Midbrain (tissue), 1 donor: ENCODE measurements at regions not wholly inside any gene's neighbourhood (a gene's known extent, or its start where the extent isn't known, plus 50 kb on each side); places are given as distances from the start of the nearest gene placed in this dataset.

ENCODE experiments used
- DNase-seq: peaks from one replicate; lab custom pipeline; 2025; lab: John Stamatoyannopoulos, UW

DNA sequence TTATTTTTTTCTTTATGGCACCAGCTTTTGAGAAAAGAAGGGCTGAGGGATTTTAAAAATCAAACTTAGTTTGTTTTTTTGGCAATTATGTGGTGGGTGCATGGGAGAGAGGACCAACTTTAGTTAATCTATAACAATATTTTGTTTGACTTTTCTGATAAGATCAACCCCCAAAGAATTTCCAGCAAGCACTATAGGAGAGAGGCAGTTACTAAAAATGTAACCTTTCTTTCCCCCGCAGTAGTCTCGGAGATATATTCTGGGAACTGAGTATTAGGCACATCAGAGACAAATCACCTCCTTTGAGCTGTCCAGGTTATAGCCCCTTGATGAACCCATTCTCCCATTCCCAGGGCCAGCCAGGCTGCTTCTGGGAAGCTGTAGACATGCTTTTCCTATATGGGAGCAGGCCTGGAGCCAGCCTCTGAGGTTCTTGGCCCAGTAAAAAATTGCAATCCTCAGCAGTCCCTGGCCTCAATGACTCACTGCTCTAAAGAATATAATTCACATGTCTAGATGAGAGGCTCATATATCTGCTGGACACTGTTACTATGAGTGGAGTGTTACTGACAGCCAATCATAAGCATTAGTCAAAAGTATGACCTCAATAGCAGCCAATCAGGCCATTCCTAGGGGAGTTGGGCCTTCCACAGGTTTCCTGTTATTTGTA, 138.3 kb upstream of the AGBL1 start:
- DNase-seq: no peak

DNA sequence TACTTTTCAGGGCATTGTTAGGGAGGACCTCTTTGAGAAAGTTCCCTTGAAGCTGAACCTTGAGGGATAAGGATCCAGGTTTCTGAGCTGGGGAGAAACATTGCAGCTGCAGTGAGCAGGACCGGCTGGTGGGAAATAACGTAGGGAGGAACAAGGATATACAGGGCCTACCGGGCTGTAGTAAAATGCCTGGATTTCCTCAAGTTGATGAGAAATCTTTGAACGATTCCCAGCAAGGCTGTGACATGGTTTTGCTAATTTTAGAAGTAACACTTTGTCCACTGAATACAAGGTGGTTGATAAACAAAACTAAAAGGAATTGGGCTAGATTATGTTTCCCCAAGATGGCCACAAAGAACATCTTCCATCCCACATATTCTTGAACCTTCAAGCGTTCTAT, 137.0 kb upstream of the AGBL1 start:
- no peak for DNase-seq

GRCh38 chr15:85943151-85943550, 136.5 kb upstream of the AGBL1 start:
- DNase-seq: no peak

DNA sequence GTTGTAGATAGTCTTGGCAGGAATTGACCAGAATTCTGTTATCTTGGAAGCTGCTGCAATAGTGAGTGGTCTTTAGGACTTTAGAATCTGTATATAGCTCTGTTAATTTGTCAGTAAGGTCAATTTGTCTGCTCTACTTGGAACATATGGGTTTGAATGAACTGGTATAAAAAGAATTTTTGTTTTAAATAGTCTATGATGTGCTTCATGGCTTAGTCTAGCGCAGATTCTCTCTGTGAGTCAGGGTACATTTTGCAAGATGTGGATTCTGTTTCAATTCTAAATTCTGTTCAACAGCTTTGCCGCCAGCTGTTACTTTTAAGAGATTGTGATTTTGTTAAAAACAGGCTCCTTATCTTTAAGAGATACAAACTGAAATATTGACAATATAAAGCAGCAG, 135.9 kb upstream of the AGBL1 start:
- no peak for DNase-seq

DNA sequence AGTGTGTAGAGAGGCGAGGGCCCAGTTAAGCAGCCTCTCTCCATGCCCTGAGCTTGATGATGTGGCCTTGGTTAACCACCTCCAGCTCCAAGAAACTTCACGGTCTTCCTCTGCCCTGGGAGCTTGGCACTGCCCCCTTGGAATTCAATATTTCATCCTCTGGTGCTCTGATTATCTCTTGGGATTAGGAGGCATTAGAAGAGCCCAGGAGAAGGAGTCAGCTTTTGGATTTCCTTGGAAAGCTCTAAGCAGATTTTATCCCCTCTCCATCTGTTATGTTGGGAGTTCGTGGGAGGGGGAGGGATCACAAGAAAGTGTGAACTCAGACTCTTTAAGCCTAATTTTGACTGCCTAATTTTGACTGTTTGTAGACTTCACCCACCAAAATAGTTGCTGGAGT, 132.7 kb upstream of the AGBL1 start:
- DNase-seq: no peak

DNA sequence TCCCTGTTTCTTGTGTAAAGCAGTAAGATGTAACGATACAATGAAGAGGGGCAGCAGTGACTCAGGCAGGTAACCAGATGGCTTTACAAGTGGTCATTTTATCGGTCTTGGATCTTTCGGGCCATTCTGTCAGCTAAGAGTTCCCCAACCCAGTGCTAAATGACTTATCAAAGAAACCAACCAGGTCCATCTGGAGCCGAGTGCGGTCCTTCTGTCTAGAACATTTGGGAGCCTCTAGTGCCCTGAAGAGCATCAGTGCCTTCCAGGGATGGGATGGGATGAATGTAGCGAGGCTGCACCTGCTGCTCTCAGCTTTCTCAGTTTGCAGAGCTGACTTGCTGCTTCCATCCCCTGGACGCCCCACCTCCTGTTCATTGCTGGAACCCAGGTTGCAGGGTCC, 131.7 kb upstream of the AGBL1 start:
- no peak for DNase-seq

- DNase-seq: no peak
These were observed 129.6 kb upstream of the AGBL1 start for GRCh38 chr15:85950101-85950500.

DNA sequence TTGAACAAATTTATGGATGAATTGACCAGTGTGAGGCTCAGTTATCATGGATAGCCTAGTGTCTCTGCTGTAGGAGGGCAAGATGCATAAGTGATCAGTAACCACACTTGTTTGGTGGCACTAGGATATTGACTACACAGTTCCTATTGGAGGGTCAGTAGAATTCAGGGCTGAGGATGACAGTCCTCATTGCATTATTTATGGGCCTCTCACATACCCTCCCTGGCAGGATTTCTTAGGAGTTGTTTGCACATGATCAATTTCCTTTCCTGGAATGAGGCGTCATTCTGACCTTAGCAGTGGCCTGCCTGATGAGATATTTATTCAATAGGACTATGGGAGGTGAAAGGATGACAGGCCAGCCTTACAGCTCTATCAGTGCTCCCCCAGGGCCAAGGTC, 125.1 kb upstream of the AGBL1 start:
- no peak for DNase-seq

- no peak for DNase-seq
These were observed 123.9 kb upstream of the AGBL1 start for GRCh38 chr15:85955501-85956391.

DNA sequence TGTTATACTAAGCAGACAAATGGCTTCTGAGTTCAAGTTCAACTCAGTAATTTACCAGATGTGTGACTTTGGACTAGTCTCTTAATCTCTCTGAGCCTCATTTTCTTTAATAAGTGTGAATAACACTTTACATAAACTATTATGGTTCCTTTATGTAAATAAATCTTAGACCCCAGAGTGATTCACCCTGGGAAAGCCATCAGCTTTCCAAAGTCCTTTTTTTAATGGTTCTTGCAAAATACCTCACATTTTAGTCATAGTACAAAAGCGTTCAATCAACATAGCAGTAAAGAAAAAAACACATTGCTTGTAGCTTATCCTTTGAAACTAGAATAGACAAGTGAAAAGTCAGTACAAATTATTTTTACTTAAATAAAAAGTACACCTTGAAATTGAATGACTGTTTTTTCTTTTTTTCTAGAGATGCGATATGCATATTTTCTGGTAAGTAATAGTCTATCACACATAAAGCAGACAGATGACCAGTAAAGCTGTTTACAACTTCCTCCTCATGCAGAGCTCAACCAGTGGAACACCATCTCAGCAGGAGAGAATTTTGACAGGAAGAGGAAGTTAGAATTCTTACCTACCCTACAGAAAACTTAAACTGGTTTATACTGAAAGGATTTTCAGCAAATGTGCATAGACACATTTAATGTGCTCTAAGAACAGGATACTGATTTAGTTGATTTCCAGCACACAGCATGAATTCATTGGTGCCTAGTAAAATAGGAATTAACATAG, 123.0 kb upstream of the AGBL1 start:
- DNase-seq: no peak

GRCh38 chr15:85959611-85960010, 120.1 kb upstream of the AGBL1 start:
- no peak for DNase-seq

GRCh38 chr15:85960381-85960780, 119.3 kb upstream of the AGBL1 start:
- DNase-seq: no peak

DNA sequence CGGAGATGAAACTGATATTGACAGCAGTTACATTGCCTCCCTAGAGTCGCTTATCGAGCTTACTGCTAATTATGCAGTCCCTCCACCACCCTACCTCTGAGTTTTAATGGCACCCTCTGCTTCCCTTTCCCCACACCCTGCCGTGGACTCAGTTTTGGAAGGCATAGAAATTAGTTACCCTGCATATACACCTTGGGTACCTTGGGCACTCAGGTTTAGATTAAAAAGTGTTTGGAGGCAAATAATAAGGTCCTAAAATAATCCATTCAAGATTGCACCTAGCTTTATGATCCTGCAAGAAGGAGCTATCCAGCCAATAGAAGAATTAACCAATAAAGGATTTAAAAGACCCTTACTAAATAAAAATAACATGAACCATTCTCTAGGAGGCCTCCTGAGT, 117.8 kb upstream of the AGBL1 start:
- DNase-seq: no peak

DNA sequence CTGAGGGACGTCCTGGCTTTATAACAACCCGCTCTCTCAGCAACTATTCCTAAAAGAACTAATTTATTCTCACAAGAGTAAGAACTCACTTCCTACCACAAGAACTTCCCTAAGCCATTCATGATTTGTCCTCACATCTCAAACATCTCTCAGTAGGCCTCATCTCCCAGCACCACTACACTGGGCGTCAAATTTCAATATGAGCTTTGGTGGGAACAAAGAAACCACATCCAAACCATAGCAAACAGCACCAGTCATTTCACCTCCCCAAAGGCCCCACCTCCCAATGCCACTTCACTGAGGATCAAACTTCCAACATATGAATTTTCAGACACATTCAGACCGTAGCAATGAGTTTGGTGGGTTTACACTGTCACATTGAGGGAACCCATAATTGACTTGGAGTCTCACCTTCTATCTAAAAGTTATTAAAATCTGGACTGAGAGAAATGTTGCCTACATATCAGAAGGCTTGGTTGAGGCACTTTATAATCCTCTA, 116.4 kb upstream of the AGBL1 start:
- DNase-seq: no peak

DNA sequence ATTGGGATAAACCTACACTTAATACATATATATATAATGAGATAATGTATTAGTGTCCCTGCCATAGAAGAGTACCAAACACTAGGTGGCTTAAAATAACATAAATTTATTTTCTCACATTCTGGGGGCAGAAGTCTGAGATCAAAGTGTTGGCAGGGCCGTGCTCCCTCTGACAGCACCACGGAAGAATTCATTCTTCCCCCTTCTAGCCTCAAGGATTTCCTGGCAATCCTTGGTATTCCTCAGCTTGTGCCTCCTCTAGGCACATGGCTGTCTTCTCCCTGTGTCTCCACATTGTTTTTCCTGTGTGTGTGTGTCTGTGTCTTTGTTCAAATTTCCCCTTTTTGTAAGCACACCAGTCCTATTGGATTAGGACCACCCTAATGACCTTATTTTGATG, 115.2 kb upstream of the AGBL1 start:
- DNase-seq: no peak

DNA sequence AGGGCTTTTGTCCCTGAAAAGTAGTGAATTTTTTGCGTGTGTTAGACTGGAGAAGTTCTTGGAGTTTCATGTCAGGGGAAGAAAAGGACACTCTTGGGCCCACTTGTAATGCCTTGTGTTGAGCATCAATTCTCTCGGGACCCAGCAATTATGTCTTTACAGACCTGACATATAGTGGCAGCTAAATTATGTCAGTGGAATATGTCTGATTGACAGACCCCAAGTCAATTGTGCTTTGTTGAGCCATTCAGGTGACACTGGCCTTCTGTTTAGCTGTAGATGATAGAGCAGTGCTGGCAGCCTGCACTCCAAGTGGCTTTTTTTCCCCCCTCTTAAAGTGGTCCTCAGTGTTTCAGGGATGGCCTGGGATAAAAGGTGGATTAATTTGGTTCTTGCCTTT, 112.1 kb upstream of the AGBL1 start:
- DNase-seq: no peak

DNA sequence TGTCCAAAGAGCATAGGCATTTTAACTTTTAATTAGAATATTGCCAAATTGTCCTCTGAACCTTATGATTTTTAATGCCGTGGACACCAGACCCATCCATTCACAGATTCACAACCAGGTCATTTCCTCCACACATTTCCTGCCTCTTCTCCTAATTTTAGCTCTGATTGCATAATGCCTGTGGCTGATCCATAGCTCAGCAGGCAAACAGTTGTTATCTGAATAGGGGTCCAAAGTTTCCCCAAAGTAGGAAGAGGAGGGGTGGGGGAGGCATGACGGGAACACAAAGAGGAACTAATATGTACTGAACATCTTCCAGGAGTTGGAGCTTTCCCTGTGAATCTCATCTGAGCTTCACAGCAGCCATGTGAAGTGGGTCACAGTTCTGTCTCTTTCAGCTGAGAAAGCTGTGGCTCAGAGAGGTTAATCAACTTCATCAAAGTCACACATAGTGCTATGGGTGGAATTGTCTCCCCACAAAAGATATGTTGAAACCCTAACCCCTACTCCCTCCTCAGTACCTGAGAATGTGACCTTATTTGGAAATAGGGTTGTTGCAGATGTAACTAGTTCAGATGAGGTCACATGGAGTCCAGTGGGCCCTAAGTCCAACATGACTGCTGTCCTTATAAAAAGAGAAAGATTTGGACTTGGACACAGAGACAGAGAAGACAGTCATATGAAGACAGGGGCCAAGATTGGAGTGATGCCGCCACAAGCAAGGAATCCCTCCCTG, 106.7 kb upstream of the AGBL1 start:
- DNase-seq: no peak

DNA sequence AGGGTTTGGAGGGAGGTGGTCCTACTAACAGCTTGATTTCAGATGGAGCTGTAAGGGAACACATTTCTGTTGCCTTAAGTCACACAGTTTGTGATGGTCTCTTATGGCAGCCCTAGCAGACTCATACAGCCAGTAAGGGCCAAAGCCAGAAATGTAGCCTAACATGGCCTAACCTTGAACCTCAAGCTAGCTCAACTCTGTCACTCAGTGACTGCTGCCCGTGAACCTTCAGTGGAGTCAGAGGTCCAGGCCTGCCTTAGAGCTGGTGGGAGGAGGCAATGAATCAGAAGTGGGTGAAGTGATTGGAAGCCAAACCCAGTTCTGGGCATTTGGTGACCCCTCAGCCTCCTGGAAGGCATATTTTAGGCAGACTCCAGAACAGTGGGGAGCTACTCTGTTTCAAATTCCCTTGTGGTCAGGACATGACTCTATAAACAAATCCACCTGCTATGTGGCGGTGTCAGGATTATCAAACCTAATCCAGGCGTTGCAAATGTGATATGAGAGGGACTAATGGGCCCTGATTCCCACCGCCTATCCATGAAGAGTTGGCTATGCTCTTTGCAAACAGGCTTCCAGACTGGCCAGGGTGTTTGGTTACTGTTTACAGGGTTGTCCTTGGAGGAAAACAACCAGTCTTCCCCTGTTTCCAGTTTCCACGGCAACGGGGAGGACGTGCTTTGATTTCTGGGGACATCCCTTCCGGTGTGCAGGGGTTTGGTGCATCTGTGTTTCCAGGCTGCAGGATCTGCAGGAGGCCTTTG, 105.9 kb upstream of the AGBL1 start:
- DNase-seq: no peak

DNA sequence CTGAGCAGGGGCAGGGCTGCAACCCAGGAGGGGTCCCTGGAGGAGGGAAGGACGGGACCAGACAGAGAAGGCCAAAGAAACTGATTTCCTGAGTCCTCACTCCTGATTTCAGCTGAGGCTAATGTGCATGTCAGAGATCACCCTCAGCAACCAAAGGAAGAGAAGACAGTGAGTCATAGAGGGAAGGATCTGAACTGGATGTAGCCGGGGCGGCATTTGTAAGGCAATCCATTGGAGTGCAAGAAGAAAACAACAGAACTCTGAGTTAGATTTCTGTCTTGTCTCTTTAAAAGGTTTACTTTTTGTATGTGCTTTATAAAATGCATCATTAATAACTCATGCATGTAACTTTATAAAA, 105.3 kb upstream of the AGBL1 start:
- DNase-seq: no peak

GRCh38 chr15:85974742-85975141, 104.9 kb upstream of the AGBL1 start:
- DNase-seq: no peak

DNA sequence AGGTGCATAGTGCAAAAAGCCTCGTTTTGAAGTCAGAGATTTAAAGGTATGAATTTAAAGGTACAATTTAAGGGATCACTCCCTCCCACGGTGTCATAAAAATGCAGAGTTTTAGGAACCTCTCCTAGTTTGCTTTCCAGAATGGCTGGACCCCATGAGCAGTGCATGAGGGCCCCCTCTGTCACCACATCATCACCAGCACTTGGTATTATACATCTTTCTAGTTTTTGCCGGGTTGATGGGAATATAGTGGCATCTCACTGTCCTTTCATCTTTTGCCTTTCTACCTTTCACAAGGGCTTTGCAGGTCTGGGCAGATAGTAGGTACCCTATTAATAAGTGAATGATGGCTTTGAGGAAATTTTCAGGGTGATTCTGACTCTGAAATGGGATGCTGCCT, 103.6 kb upstream of the AGBL1 start:
- DNase-seq: no peak
